Pancreas (tissue), 10 donors: ENCODE measurements at regions not wholly inside any gene's neighbourhood (a gene's known extent, or its start where the extent isn't known, plus 50 kb on each side); places are given as distances from the start of the nearest gene placed in this dataset.
"Not testable (repeated sequence)": the region's sequence is repeated elsewhere in the genome, so short reads cannot be mapped to it uniquely, and the experiment has no call there.

Experiments used
- ATAC-seq, 4 donors: fragments of 200-7000 bp; cut with Tn5 transposase; one replicate each; pipeline versions ENCODE4 v1.8.0 to v1.9.1; 2020; ENCODE audit warnings: mild to moderate bottlenecking in 4 of 4, moderate library complexity in 4 of 4
- DNase-seq, 6 donors: peaks; one replicate each; pipeline ENCODE4 v3.0.0-alpha.2; 2020
- FAIRE-seq: peaks from 2 replicates; lab custom pipeline; 2012; peaks lifted over from hg19 to GRCh38; lab: Jason Lieb, UNC
- H3K27ac ChIP-seq, 4 donors: fragments of 200-600 bp; sonication (generic); 1 replicate in 3 of 4; 2 replicates in 1 of 4; pipeline versions ENCODE4 v1.5.0 to v1.8.0; 2020
- H3K27me3 ChIP-seq, 4 donors: fragments of 200-600 bp; one replicate each; pipeline ENCODE4 v1.8.0; 2021
- H3K36me3 ChIP-seq, 3 donors: fragments of 200-600 bp; sonication (generic) in 1 of 3; one replicate each; pipeline versions ENCODE4 v1.5.0 to v1.8.0; 2020 to 2021
- H3K4me1 ChIP-seq, 3 donors: fragments of 200-600 bp; one replicate each; pipeline ENCODE4 v1.8.0; 2021
- H3K4me3 ChIP-seq, 4 donors: fragments of 200-600 bp; sonication (generic) in 2 of 4; one replicate each; pipeline versions ENCODE4 v1.5.0 to v1.8.0; 2020 to 2021
- H3K9me3 ChIP-seq, 4 donors: fragments of 200-600 bp; one replicate each; pipeline ENCODE4 v1.8.0; 2021
- CTCF ChIP-seq, 4 donors: fragments of 200-600 bp; sonication (generic) in 3 of 4; IDR thresholded peaks; one replicate each; pipeline versions ENCODE4 v1.5.0 to v1.8.0; 2021; ENCODE audit warnings: antibody characterized with exemption in 4 of 4
- WGBS, 2 donors: extraction: QIAGEN DNeasy Blood & Tissue Kit; methylation state at CpG; one replicate each; pipeline ENCODE4 v1.1.7; 2013; 5-methylcytosine and 5-hydroxymethylcytosine counted together
- intact Hi-C, 3 donors: fragments of 100-400 bp; cut with DNase I; formaldehyde crosslinking; loops; one replicate each; pipeline versions ENCODE4 v1.11.1 to v1.14.2; 2022
- donor health status: healthy with polysubstance abuse.
- donor health status: DM: no; HTN: no; CAD: no; lungs with moderate emphysema.
- donor health status: DM: no; HTN: no; CAD: no.
- donor health status: control.
- donor health status: control.
- donor health status: Bipolar disorder and iron deficiency.
- donor health status: DM: yes; HTN: yes; CAD: no.
- donor health status: DM: no; HTN: no; CAD: no.
- donor health status: DM: no; HTN: no; CAD: no.
- donor health status: DM: yes; HTN: yes; CAD: no.

- no peak for FAIRE-seq
- DNase-seq, result no peak
- no peak for TF ChIP-seq CTCF (IDR thresholded peaks at IDR 0.05)
- Histone ChIP-seq H3K27ac (no peak overlapping the region), H3K36me3 (no peaks in the 10 kb centered on the region), H3K4me1 (peaks cover 0 to 7% (median 0%) of the 10 kb centered on the region in 3 donors), H3K4me3 (no peak overlapping the region), H3K9me3 (no peaks in the 10 kb centered on the region), H3K27me3 (no peaks in the 10 kb centered on the region)
- WGBS, 2 donors, result 79 to 91% methylated on average over 3 of the region's 3 CpGs
- intact Hi-C loops, result no loop called here
- no peak for ATAC-seq
These were observed 170.1 kb upstream of the IRF2BP2 start for GRCh38 chr1:234780112-234780511.

GRCh38 chr1:234779600-234779999 is 169.6 kb upstream of the IRF2BP2 start:
- FAIRE-seq, ATAC-seq, H3K9me3 ChIP-seq, H3K36me3 ChIP-seq, intact Hi-C loops, H3K27ac ChIP-seq, H3K4me1 ChIP-seq, H3K4me3 ChIP-seq, H3K27me3 ChIP-seq: not testable (repeated sequence)
- WGBS, 2 donors, result 90 to 92% methylated on average over 5 of the region's 5 CpGs
- peak in 1 of 6 donors; percentile 37 for DNase-seq

GRCh38 chr1:234779160-234779538 is 169.2 kb upstream of the IRF2BP2 start:
- WGBS, 2 donors, result 81 to 82% methylated on average over 7 of the region's 7 CpGs
- no peak for TF ChIP-seq CTCF (IDR thresholded peaks at IDR 0.05)
- no peaks in the 10 kb centered on the region for H3K36me3 ChIP-seq
- H3K9me3 ChIP-seq, result no peaks in the 10 kb centered on the region
- peaks cover 0 to 7% (median 0%) of the 10 kb centered on the region in 3 donors for H3K4me1 ChIP-seq
- no peak overlapping the region for H3K4me3 ChIP-seq
- no peak overlapping the region for H3K27ac ChIP-seq
- FAIRE-seq (no peak), ATAC-seq (no peak), DNase-seq (peak in 2 of 6 donors; percentile 65 to 77)
- H3K27me3 ChIP-seq, result no peaks in the 10 kb centered on the region
- intact Hi-C loops, result no loop called here

DNA sequence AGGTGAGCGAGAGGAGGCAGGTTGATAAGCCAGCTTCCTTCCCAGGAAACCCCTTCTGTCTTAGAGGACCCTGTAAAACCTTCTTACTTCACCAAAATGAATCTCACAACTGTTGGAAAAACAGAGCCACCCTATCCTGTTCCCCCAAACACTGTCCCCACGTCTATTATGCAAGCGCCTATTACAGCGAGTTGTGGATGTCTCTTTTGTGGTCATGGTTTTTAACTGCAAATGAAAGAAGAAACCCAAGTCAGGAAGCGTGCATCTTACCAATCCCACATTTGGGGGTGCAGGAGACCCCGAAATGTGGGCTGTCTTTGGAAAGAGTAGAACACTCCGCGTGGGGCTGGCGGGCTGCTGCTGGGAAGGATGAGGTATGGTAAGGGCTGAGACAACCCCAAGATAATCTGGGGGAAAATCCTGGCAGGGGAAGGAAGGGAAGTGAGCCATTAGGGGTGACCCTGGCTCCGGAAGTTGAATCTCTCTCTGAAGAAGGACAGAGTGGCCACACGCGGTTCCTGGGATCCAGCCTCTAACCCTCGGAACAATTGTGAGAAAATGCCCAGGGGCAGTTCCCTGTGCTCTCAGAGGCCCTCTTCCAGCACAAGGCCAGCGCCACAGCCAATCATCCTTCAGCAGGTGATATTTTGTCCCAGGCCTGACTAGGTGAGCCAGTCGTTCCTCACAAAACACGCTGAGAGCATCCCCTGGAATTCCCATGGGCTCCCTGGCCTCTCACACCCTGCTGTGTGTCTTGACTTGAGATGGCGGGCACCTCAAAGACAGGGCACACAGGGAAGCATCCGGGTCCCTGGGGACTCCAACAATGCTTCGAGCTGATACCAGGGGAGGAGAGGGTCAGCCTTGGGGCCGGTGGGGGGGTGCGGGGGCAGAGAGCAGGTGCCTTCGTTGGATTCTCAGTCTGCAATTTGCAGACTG is 168.5 kb upstream of the IRF2BP2 start:
- DNase-seq (peak in 3 of 6 donors; percentile 49 to 82 (median 73)), ATAC-seq (peak; percentile 6 to 17 (median 13)), FAIRE-seq (no peak)
- TF ChIP-seq CTCF (IDR thresholded peaks at IDR 0.05), result no peak
- 74 to 81% methylated on average over 22 of the region's 22 CpGs for WGBS, 2 donors
- intact Hi-C loops, result no loop called here
- Histone ChIP-seq H3K4me3 (no peak overlapping the region), H3K27me3 (no peaks in the 10 kb centered on the region), H3K36me3 (no peaks in the 10 kb centered on the region), H3K27ac (no peak overlapping the region), H3K9me3 (no peaks in the 10 kb centered on the region), H3K4me1 (peaks cover 0 to 7% (median 0%) of the 10 kb centered on the region in 3 donors)

GRCh38 chr1:234777856-234778220 is 167.9 kb upstream of the IRF2BP2 start:
- WGBS, 2 donors, result 32 to 37% methylated on average over 1 of the region's 1 CpG
- H3K27ac ChIP-seq, result no peak overlapping the region
- H3K4me1 ChIP-seq, result peaks cover 0 to 7% (median 0%) of the 10 kb centered on the region in 3 donors
- H3K36me3 ChIP-seq, result no peaks in the 10 kb centered on the region
- DNase-seq (peak in 1 of 6 donors; percentile 27), ATAC-seq (peak; percentile 41 to 67 (median 54)), FAIRE-seq (no peak)
- TF ChIP-seq CTCF (IDR thresholded peaks at IDR 0.05), result no peak
- H3K9me3 ChIP-seq, result no peaks in the 10 kb centered on the region
- no peak overlapping the region for H3K4me3 ChIP-seq
- H3K27me3 ChIP-seq, result no peaks in the 10 kb centered on the region
- intact Hi-C loops, result no loop called here
